Fibroblast of mammary gland (primary cell): ENCODE measurements at regions not wholly inside any gene's neighbourhood (a gene's known extent, or its start where the extent isn't known, plus 50 kb on each side); places are given as distances from the start of the nearest gene placed in this dataset.
A peak's percentile ranks its signal among the peaks of the same experiment; 100 is the strongest.
"Not testable (repeated sequence)": the region's sequence is repeated elsewhere in the genome, so short reads cannot be mapped to it uniquely, and the experiment has no call there.

ENCODE experiments used
- DNase-seq: peaks from one replicate; pipeline ENCODE4 v3.0.0-alpha.2; 2010; ENCODE audit warnings: low read depth
- H3K4me3 ChIP-seq: 2 replicates; pipeline ENCODE4 v1.5.1; 2011; ENCODE audit warnings: low read depth, mild to moderate bottlenecking, low read length, moderate library complexity; ENCODE audit not compliant: control insufficient read depth
- TF ChIP-seq, protein P1 (sequence below): conservative IDR thresholded peaks from 2 replicates; pipeline ENCODE4 v1.5.1; 2011; ENCODE audit warnings: low read depth, low read length, inconsistent platforms; ENCODE audit not compliant: control insufficient read depth, insufficient read depth

DNA sequence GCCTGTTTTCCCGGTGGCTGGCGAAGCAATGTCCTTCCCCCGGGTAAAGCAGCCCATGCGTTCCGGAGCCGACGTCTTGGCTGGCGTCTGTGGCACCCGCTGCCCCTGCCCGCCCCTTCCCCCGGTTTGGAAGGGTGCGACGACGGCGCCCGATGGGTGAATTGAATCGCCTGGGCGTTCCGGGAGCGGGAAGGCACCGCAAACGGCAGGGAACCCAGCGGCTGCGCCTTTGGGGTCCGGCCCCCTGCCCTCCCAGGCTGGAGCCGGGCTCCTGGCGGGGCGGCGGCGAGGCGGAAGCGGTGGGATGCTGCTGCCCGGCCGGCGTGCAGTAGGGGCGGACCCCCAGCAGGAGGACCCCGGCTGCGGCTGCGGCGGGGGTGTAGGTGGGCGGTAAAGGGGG, 123.6 kb upstream of the RHOU start:
- not testable (repeated sequence) for H3K4me3 ChIP-seq, DNase-seq

- not testable (repeated sequence) for H3K4me3 ChIP-seq, DNase-seq
These were observed 113.1 kb upstream of the RHOU start for GRCh38 chr1:228622002-228622716.

- not testable (repeated sequence) for H3K4me3 ChIP-seq
These were observed 108.8 kb upstream of the RHOU start for GRCh38 chr1:228626481-228626880.

DNA sequence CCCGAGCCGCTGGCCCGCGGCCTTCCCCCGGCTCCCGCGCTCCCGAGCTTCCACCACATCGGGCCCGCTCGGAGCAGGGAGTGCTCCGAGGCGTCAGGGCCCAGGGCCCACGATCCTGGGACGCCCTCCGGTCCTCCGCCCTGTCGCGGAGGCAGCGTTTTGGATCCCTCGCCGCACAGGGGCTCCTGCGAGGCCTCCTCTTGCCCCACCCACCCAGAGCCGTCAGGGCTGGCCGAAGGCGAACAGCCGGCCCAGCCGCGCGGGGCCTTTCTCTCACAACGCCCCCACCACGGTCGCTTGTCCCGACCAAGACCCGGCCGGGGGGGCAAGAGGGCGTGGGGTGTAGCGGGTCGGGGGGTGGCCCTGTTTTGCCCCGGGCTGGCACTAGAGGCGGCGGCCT, 102.4 kb upstream of the RHOU start:
- H3K4me3 ChIP-seq, DNase-seq: not testable (repeated sequence)

More at GRCh38 chr1:228626481-228626880, 108.8 kb upstream of the RHOU start:
- not testable (repeated sequence) for DNase-seq

DNA sequence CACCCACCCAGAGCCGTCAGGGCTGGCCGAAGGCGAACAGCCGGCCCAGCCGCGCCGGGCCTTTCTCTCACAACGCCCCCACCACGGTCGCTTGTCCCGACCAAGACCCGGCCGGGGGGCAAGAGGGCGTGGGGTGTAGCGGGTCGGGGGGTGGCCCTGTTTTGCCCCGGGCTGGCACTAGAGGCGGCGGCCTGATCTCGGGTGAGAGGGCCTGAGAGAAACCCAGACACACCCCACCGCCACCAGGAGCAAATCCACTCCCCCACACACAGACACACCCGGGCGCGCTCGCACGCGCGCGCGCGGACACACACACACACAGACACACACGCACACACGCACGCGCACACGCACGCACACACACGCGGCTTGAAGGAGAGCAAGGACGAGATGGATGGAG, 100.0 kb upstream of the RHOU start:
- DNase-seq, H3K4me3 ChIP-seq: not testable (repeated sequence)

- H3K4me3 ChIP-seq, DNase-seq: not testable (repeated sequence)
These were observed 97.8 kb upstream of the RHOU start for GRCh38 chr1:228637529-228637928.

DNA sequence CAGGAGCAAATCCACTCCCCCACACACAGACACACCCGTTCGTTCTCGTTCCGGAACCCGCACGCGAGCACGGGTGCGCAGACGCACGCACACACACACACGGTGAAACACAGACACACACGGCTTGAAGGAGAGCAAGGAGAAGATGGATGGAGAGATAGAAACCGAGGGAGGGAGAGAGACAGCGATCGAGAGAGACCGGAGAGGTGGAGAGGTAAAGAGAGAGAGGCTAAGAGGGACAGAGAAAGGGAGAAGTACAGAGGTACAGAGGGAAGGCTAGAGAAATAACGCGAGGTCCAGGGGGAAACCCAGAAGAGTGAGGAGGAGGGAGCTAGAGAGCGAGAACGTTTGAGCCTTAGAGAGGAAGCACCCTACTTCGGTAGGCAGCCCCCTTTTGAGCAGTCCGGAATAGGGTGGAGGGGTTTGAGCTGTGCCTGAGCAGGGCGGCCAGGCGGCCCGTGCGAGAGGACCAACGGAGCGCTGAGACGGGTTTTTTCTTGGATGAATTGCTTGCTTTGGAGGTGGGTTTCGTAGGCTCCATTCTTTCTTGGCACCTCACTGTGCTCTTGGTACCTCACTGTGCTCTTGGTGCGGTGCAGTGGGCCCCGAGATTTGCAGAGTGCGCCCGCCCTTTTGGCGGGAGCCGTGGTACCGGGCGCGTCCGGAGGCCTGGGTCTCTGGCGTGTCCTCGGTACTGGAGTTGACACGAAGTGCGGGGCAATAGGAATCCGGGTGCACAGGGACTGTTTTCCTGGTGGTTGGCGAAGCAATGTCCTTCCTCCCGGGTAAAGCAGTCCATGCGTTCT, 88.4 kb upstream of the RHOU start:
- TF ChIP-seq, protein P1, sequence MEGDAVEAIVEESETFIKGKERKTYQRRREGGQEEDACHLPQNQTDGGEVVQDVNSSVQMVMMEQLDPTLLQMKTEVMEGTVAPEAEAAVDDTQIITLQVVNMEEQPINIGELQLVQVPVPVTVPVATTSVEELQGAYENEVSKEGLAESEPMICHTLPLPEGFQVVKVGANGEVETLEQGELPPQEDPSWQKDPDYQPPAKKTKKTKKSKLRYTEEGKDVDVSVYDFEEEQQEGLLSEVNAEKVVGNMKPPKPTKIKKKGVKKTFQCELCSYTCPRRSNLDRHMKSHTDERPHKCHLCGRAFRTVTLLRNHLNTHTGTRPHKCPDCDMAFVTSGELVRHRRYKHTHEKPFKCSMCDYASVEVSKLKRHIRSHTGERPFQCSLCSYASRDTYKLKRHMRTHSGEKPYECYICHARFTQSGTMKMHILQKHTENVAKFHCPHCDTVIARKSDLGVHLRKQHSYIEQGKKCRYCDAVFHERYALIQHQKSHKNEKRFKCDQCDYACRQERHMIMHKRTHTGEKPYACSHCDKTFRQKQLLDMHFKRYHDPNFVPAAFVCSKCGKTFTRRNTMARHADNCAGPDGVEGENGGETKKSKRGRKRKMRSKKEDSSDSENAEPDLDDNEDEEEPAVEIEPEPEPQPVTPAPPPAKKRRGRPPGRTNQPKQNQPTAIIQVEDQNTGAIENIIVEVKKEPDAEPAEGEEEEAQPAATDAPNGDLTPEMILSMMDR = no peak
- peak overlapping the region; percentile 66 for H3K4me3 ChIP-seq
- peak; percentile 54 for DNase-seq

- peak; percentile 50 for DNase-seq
- H3K4me3 ChIP-seq = peak overlapping the region; percentile 66
- TF ChIP-seq, protein P1 = no peak
These were observed 87.5 kb upstream of the RHOU start for GRCh38 chr1:228647523-228648444.

DNA sequence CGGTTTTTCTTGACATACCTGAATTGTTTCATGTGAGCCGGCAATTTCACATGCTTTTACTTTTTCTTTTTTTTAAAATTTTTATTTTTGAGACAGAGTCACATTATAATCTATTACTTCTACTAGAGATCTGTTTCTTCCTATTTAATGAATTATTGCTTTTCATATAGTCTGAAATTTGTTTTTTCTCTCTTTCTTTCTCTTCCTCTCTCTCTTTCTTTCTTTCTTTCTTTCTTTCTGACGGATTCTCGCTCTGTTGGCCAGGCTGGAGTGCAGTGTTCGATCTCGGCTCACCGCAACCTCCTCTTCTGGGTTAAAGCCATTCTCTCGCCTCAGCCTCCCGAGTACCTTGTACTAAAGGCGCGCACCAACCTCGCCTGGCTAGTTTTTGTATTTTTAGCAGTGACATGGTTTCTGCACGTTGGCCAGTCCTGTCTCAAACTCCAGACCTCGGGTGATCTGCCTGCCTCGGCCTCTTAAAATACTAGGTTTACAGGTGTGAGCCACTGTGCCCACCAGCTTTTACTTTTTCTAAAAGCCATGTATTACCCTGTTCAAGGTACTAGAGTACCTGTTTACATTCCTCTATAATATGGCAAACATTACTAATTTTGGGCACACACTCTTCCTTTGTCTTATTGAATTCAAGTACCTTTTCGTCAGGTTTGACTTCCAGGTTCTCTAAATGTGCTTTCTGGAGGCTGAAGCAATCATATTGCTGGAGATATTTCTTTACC, 86.5 kb upstream of the RHOU start:
- peak overlapping the region; percentile 66 for H3K4me3 ChIP-seq
- TF ChIP-seq, protein P1 = no peak
- DNase-seq = no peak
